ENCODE measurements at regions not wholly inside any gene's neighbourhood (a gene's known extent, or its start where the extent isn't known, plus 50 kb on each side); places are given as distances from the start of the nearest gene placed in this dataset.

DNA sequence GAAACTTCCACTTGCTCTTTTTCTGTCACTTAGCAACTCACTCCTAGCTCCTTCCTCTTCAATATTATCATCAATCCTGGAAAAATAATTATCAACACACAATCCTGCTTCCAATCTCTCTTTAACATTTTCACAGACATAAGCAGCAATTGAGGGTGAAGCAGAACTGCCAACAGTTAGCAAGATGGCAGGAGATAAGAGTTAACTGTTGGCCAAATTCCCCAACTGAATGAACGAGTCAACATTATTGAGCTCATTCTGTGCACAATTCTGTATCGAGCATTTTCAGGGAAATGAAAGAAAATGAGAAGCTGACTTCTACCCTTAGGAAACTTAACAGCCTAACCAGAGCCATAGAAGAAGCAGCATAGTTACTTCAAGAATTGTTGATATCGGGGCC lies 152.0 kb downstream of the KCNA5 start:
- no peak for TF ChIP-seq CTCF (conservative IDR thresholded peaks at IDR 0.05)
- TF ChIP-seq ZFX (IDR thresholded peaks at IDR 0.05): no peak

Data from C4-2B (cell line).